ENCODE measurements at regions not wholly inside any gene's neighbourhood (a gene's known extent, or its start where the extent isn't known, plus 50 kb on each side); places are given as distances from the start of the nearest gene placed in this dataset.

DNA sequence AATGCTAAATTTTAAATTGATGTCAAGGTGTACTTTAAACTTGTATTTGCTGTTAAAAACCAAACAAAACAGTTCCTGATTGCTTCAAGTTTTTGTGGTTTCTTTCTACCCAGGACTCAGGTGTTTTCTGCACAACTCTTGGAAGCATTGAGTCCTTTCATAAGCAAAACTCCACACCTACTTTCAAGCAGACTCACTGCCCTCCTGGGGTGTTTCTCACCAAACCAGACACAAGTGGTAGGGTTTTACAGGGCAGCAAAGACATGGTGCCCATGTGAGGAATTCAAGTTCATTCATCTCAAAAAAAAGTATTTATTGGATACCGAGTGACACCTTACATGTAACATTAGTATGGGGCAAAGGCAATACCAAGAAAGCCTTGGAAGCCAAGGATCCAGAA lies 146.7 kb upstream of the BNIP2 start:
- TF ChIP-seq, protein P1, sequence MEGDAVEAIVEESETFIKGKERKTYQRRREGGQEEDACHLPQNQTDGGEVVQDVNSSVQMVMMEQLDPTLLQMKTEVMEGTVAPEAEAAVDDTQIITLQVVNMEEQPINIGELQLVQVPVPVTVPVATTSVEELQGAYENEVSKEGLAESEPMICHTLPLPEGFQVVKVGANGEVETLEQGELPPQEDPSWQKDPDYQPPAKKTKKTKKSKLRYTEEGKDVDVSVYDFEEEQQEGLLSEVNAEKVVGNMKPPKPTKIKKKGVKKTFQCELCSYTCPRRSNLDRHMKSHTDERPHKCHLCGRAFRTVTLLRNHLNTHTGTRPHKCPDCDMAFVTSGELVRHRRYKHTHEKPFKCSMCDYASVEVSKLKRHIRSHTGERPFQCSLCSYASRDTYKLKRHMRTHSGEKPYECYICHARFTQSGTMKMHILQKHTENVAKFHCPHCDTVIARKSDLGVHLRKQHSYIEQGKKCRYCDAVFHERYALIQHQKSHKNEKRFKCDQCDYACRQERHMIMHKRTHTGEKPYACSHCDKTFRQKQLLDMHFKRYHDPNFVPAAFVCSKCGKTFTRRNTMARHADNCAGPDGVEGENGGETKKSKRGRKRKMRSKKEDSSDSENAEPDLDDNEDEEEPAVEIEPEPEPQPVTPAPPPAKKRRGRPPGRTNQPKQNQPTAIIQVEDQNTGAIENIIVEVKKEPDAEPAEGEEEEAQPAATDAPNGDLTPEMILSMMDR (conservative IDR thresholded peaks at IDR 0.05) = no peak
- no peak overlapping the region for H3K56ac ChIP-seq (ENCODE audit: insufficient read length, low read depth, low read length)
- H4K5ac ChIP-seq (ENCODE audit: insufficient read length, low read depth, low read length) = no peak overlapping the region
- no peaks in the 10 kb centered on the region for H3K9me3 ChIP-seq (ENCODE audit: control insufficient read depth, low read depth, low read length)
- H3K79me1 ChIP-seq (ENCODE audit: insufficient read depth, low read depth, low read length, poor library complexity, severe bottlenecking) = no peaks in the 10 kb centered on the region
- H4K91ac ChIP-seq (ENCODE audit: insufficient read length, low read depth, low read length) = no peak overlapping the region
- H2BK120ac ChIP-seq (ENCODE audit: low read depth, low read length, poor library complexity, severe bottlenecking) = no peak overlapping the region
- no peak overlapping the region for H2AFZ ChIP-seq (ENCODE audit: low read length)
- no peak overlapping the region for H4K8ac ChIP-seq (replicated peaks; ENCODE audit: insufficient read length, low read depth, low read length)
- H3K18ac ChIP-seq (ENCODE audit: insufficient read length, low read depth, low read length) = no peak overlapping the region
- no peak overlapping the region for H2BK5ac ChIP-seq (ENCODE audit: insufficient read length, low read length)
- no peak overlapping the region for H3K4me2 ChIP-seq (ENCODE audit: insufficient read depth, insufficient read length, low read length)
- H2AK5ac ChIP-seq (ENCODE audit: insufficient read length, low read length) = no peak overlapping the region
- DNase-seq = no peak
- no peak overlapping the region for H3K23ac ChIP-seq (ENCODE audit: insufficient read length, low read depth, low read length)
- no peak overlapping the region for H3T11ph ChIP-seq (ENCODE audit: low read length)
- H3K23me2 ChIP-seq (ENCODE audit: insufficient read length, low read depth, low read length, poor library complexity, severe bottlenecking) = no peaks in the 10 kb centered on the region
- Mint-ChIP-seq H3K27me3 (ENCODE audit: low read depth) (peaks cover 3% of the 10 kb centered on the region; the same call in 1 of the 2 replicates), H3K27ac (no peak overlapping the region; a peak in 1 of 7 replicates), H3K4me1 (peaks cover 4 to 13% of the 10 kb centered on the region in 2 experiments), H3K36me3 (ENCODE audit: insufficient read depth in 1 of 3, low read depth in 3 of 3) (no peaks in the 10 kb centered on the region), H3K9me3 (no peaks in the 10 kb centered on the region), H3K4me3 (no peak overlapping the region)
- no peak overlapping the region for H3K27ac ChIP-seq (ENCODE audit: insufficient read length, low read depth, low read length)
- no peak overlapping the region for H3K9ac ChIP-seq (ENCODE audit: extremely low read depth, insufficient read length, low read length)
- H3K14ac ChIP-seq (ENCODE audit: insufficient read depth, low read length) = no peak overlapping the region
- H3K4ac ChIP-seq (ENCODE audit: low read depth, low read length) = no peak overlapping the region
- no peak overlapping the region for H2BK15ac ChIP-seq (ENCODE audit: low read depth, low read length)
- no peak overlapping the region for H2BK12ac ChIP-seq (ENCODE audit: insufficient read length, low read depth, low read length)
- no peaks in the 10 kb centered on the region for H3K79me2 ChIP-seq (ENCODE audit: insufficient read depth, low read length)
- no peaks in the 10 kb centered on the region for H3K4me1 ChIP-seq (ENCODE audit: insufficient read depth, low read length)
- H2BK20ac ChIP-seq (ENCODE audit: low read depth, low read length, poor library complexity, severe bottlenecking) = no peak overlapping the region
- H3K27me3 ChIP-seq (ENCODE audit: insufficient read depth, low read length) = no peaks in the 10 kb centered on the region
- no CpG with 5 or more reads among the region's 1 CpG for WGBS (ENCODE audit: extremely low coverage, insufficient read length, low lambda C conversion rate)
- H4K20me1 ChIP-seq (ENCODE audit: control insufficient read depth, insufficient read depth, insufficient read length) = no peaks in the 10 kb centered on the region

All from H9 (cell line).